HepG2 (cell line): ENCODE measurements at regions not wholly inside any gene's neighbourhood (a gene's known extent, or its start where the extent isn't known, plus 50 kb on each side); places are given as distances from the start of the nearest gene placed in this dataset.
"Not testable (repeated sequence)": the region's sequence is repeated elsewhere in the genome, so short reads cannot be mapped to it uniquely, and the experiment has no call there.

Experiments used
- ATAC-seq: fragments of 200-7000 bp; cut with Tn5 transposase; 3 replicates; pipeline ENCODE4 v1.9.1; 2020; ENCODE audit warnings: mild to moderate bottlenecking, moderate library complexity
- BruUV-seq: library from RNA; stranded (reverse); fragments of 400-500 nt; replicated peaks from 2 replicates; lab custom pipeline; 2021; lab: Mats Ljungman, UMichigan
- CTCF ChIA-PET: fragments of 300-600 bp; formaldehyde crosslinking; extraction: SDS; loops from one replicate; lab custom pipeline; 2021; ENCODE audit warnings: low total read pairs, inconsistent platforms, low intra/inter-chr PET ratio; lab: Yijun Ruan, JAX
- POLR2A ChIA-PET: fragments of 350-600 bp; sonication (Branson Sonifier 250); formaldehyde crosslinking; loops from one replicate; lab custom pipeline; 2020; ENCODE audit warnings: antibody characterized with exemption, inconsistent platforms; lab: Yijun Ruan, JAX
- DNase-seq: peaks from one replicate; pipeline ENCODE4 v3.0.0-alpha.2; 2015; ENCODE audit warnings: low spot score
- FAIRE-seq: peaks from 3 replicates; lab custom pipeline; 2011; peaks lifted over from hg19 to GRCh38; lab: Jason Lieb, UNC
- H2AFZ ChIP-seq: one replicate; pipeline ENCODE4 v1.6.1; 2011; ENCODE audit warnings: low read length, inconsistent platforms
- H3K27ac ChIP-seq: fragments of 300-600 bp; 3 replicates; pipeline ENCODE4 v1.8.0; 2011; ENCODE audit warnings: mixed run types, mild to moderate bottlenecking, mixed read lengths, low read length, inconsistent platforms; ENCODE audit not compliant: insufficient read depth; ENCODE audit errors: extremely low read length
- H3K27me3 ChIP-seq, 2 experiments: fragments of 200-600 bp in 1 of 2; 2 replicates in 1 of 2; 3 replicates in 1 of 2; pipeline versions ENCODE4 v1.6.0 to v1.8.0; 2011; ENCODE audit warnings: low read length in 2 of 2, mild to moderate bottlenecking in 2 of 2, moderate library complexity in 2 of 2, inconsistent platforms in 1 of 2; ENCODE audit not compliant: insufficient read depth in 2 of 2, control insufficient read depth in 1 of 2
- H3K36me3 ChIP-seq, 2 experiments: fragments of 200-600 bp in 1 of 2; replicated peaks in 1 of 2; 2 replicates in 1 of 2; 3 replicates in 1 of 2; pipeline versions ENCODE4 v1.5.1 to v1.8.0; 2011; ENCODE audit warnings: low read length in 2 of 2, inconsistent platforms in 1 of 2; ENCODE audit not compliant: insufficient read depth in 2 of 2, control insufficient read depth in 1 of 2
- H3K4me1 ChIP-seq: 2 replicates; pipeline ENCODE4 v1.5.1; 2012; ENCODE audit warnings: low read length, inconsistent platforms; ENCODE audit not compliant: insufficient read depth
- H3K4me2 ChIP-seq: 2 replicates; pipeline ENCODE4 v1.6.0; 2011; ENCODE audit warnings: low read depth, low read length, inconsistent platforms
- H3K4me3 ChIP-seq, 3 experiments: fragments of 200-600 bp in 1 of 3; sonication (generic), shearing (Covaris generic) in 1 of 3; replicated peaks in 1 of 3; 2 replicates each; pipeline ENCODE4 v1.5.1; 2011 to 2016; ENCODE audit warnings: low read length in 3 of 3, inconsistent platforms in 2 of 3, low read depth in 2 of 3, mild to moderate bottlenecking in 2 of 3, control low read depth in 1 of 3, mixed read lengths in 1 of 3; ENCODE audit not compliant: insufficient read depth in 1 of 3
- H3K79me2 ChIP-seq: one replicate; pipeline ENCODE4 v1.6.1; 2011; ENCODE audit warnings: low read length, inconsistent platforms; ENCODE audit not compliant: insufficient read depth
- H3K9ac ChIP-seq: 2 replicates; pipeline ENCODE4 v1.6.0; 2011; ENCODE audit warnings: mild to moderate bottlenecking, low read depth, low read length, inconsistent platforms; ENCODE audit not compliant: insufficient read depth
- H3K9me3 ChIP-seq: 2 replicates; pipeline ENCODE4 v1.5.1; 2012; ENCODE audit warnings: mild to moderate bottlenecking, low read length
- H4K20me1 ChIP-seq: 2 replicates; pipeline ENCODE4 v1.6.0; 2011; ENCODE audit warnings: inconsistent platforms, mild to moderate bottlenecking, low read length, moderate library complexity; ENCODE audit not compliant: insufficient read depth
- GLI4 ChIP-seq: sonication (generic); formaldehyde crosslinking; IDR thresholded peaks from 2 replicates; pipeline ENCODE4 v1.5.1; 2020; ENCODE audit warnings: missing genetic modification reagents, mild to moderate bottlenecking, moderate library complexity, borderline replicate concordance
- HDAC2 ChIP-seq: sonication (generic); formaldehyde crosslinking; IDR thresholded peaks from 2 replicates; pipeline ENCODE4 v1.4.0; 2020; ENCODE audit warnings: missing genetic modification reagents
- MED1 ChIP-seq: sonication (generic); formaldehyde crosslinking; IDR thresholded peaks from 2 replicates; pipeline ENCODE4 v1.4.0; 2020; ENCODE audit warnings: missing genetic modification reagents
- NFYB ChIP-seq: sonication (generic); formaldehyde crosslinking; IDR thresholded peaks from 2 replicates; pipeline ENCODE4 v1.4.0; 2020; ENCODE audit warnings: missing genetic modification reagents
- NKX3-1 ChIP-seq: sonication (generic); formaldehyde crosslinking; IDR thresholded peaks from 2 replicates; pipeline ENCODE4 v1.5.0; 2020; ENCODE audit warnings: missing genetic modification reagents
- POGZ ChIP-seq: sonication (generic); formaldehyde crosslinking; IDR thresholded peaks from 2 replicates; pipeline ENCODE4 v1.4.0; 2020; ENCODE audit warnings: mild to moderate bottlenecking, missing genetic modification reagents
- PPARG ChIP-seq: conservative IDR thresholded peaks from 2 replicates; pipeline ENCODE4 v1.6.1; 2016; ENCODE audit warnings: missing biosample characterization, missing genetic modification reagents
- ZBTB2 ChIP-seq: sonication (generic); formaldehyde crosslinking; IDR thresholded peaks from 2 replicates; pipeline ENCODE4 v1.8.0; 2022; ENCODE audit warnings: low read depth, missing genetic modification reagents
- ZBTB7A ChIP-seq: sonication (generic); formaldehyde crosslinking; IDR thresholded peaks from 2 replicates; pipeline ENCODE4 v1.8.0; 2022; ENCODE audit warnings: mild to moderate bottlenecking, missing genetic modification reagents
- ZMYM4 ChIP-seq: sonication (generic); formaldehyde crosslinking; IDR thresholded peaks from 2 replicates; pipeline ENCODE4 v1.8.1; 2023; ENCODE audit warnings: mild to moderate bottlenecking, missing genetic modification reagents
- ZNF101 ChIP-seq: sonication (generic); formaldehyde crosslinking; IDR thresholded peaks from 2 replicates; pipeline ENCODE4 v1.4.0; 2020; ENCODE audit warnings: mild to moderate bottlenecking, low read depth, missing genetic modification reagents, borderline replicate concordance
- ZNF503 ChIP-seq: sonication (generic); formaldehyde crosslinking; IDR thresholded peaks from 2 replicates; pipeline ENCODE4 v1.4.0; 2020; ENCODE audit warnings: missing genetic modification reagents
- ZNF512 ChIP-seq: sonication (generic); formaldehyde crosslinking; IDR thresholded peaks from 2 replicates; pipeline ENCODE4 v1.4.0; 2020; ENCODE audit warnings: mild to moderate bottlenecking, missing genetic modification reagents
- WGBS: methylation state at CpG from one replicate; pipeline ENCODE4 v1.1.6; 2017; ENCODE audit warnings: low lambda C conversion rate; 5-methylcytosine and 5-hydroxymethylcytosine counted together
- in situ Hi-C: cut with HindIII; loops from 2 replicates; pipeline ENCODE4 v1.10.0; 2017; ENCODE audit warnings: low pct_unique_long_range_greater_than_20kb; ENCODE audit not compliant: extremely low pct_ligation_motif_present
- intact Hi-C: fragments of 100-400 bp; cut with micrococcal nuclease; formaldehyde crosslinking; loops from one replicate; pipeline ENCODE4 v1.10.0; 2022; ENCODE audit not compliant: unreplicated experiment

- TF ChIP-seq ZNF512 (CRISPR knock-in tag), result no peak
- no peak for TF ChIP-seq NFYB (CRISPR knock-in tag)
- TF ChIP-seq PPARG, result no peak
- TF ChIP-seq ZBTB7A, result no peak
- no peak for TF ChIP-seq MED1 (CRISPR knock-in tag)
- no peak for TF ChIP-seq HDAC2 (CRISPR knock-in tag)
- no peak for TF ChIP-seq GLI4 (CRISPR knock-in tag)
Observed at GRCh38 chr3:104947943-104948342, 418.8 kb upstream of the ALCAM start (continued).

- H3K4me2 ChIP-seq, H2AFZ ChIP-seq, H3K27ac ChIP-seq, DNase-seq, intact Hi-C loops, POLR2A ChIA-PET, in situ Hi-C loops, H3K36me3 ChIP-seq, H3K4me1 ChIP-seq, H3K27me3 ChIP-seq, FAIRE-seq, CTCF ChIA-PET, H3K9ac ChIP-seq, H3K9me3 ChIP-seq, ATAC-seq, BruUV-seq, H4K20me1 ChIP-seq, H3K79me2 ChIP-seq, H3K4me3 ChIP-seq: not testable (repeated sequence)
- 1% methylated on average over 4 of the region's 4 CpGs for WGBS
Observed at GRCh38 chr3:104949810-104950209, 416.9 kb upstream of the ALCAM start.

GRCh38 chr3:104951426-104951825 is 415.3 kb upstream of the ALCAM start:
- Histone ChIP-seq H3K79me2 (no peaks in the 10 kb centered on the region), H3K4me3 (no peak overlapping the region), H3K27me3 (no peaks in the 10 kb centered on the region), H4K20me1 (no peaks in the 10 kb centered on the region), H2AFZ (no peak overlapping the region), H3K9me3 (no peaks in the 10 kb centered on the region), H3K9ac (no peak overlapping the region), H3K27ac (no peak overlapping the region), H3K4me1 (no peaks in the 10 kb centered on the region), H3K36me3 (no peaks in the 10 kb centered on the region), H3K4me2 (no peak overlapping the region)
- WGBS, result 35% methylated on average over 2 of the region's 2 CpGs
- BruUV-seq, result no TSS peak
- in situ Hi-C loops (no loop called here), intact Hi-C loops (no loop called here)
- DNase-seq (no peak), FAIRE-seq (no peak), ATAC-seq (no peak)
- ChIA-PET CTCF (no interaction called here), POLR2A (no interaction called here)
- no peak for TF ChIP-seq ZBTB2 (CRISPR knock-in tag)
- TF ChIP-seq ZNF503 (CRISPR knock-in tag), result no peak
- no peak for TF ChIP-seq ZNF101 (CRISPR knock-in tag)
- no peak for TF ChIP-seq ZMYM4 (CRISPR knock-in tag)
- TF ChIP-seq POGZ, result no peak
- no peak for TF ChIP-seq NKX3-1 (CRISPR knock-in tag)
